ENCODE measurements at regions not wholly inside any gene's neighbourhood (a gene's known extent, or its start where the extent isn't known, plus 50 kb on each side); places are given as distances from the start of the nearest gene placed in this dataset.
"Not testable (repeated sequence)": the region's sequence is repeated elsewhere in the genome, so short reads cannot be mapped to it uniquely, and the experiment has no call there.

GRCh38 chr15:26186138-26186537 lies 323.0 kb upstream of the ATP10A start:
- DNase-seq (ENCODE audit: low read depth in 2 of 2), result not testable (repeated sequence)

DNA sequence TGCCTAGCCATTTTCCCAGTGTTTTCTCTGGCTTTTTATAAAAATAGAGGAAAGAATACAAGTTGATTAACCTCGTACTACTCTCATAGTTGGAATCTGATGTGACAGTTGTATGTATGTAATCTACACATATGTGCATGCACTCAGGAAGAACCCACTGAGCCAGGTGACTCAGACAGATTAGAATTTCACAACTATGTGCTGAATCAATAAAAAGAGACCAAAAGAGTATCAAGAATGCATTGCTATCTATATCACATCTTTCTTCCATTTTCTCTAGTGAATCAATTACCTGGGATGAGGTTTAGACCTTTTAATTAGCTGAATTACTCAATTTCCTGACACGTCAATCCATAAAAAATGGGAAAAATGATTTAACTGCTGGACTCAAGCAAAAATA lies 319.3 kb upstream of the ATP10A start:
- DNase-seq (ENCODE audit: low read depth in 2 of 2), result no peak

DNA sequence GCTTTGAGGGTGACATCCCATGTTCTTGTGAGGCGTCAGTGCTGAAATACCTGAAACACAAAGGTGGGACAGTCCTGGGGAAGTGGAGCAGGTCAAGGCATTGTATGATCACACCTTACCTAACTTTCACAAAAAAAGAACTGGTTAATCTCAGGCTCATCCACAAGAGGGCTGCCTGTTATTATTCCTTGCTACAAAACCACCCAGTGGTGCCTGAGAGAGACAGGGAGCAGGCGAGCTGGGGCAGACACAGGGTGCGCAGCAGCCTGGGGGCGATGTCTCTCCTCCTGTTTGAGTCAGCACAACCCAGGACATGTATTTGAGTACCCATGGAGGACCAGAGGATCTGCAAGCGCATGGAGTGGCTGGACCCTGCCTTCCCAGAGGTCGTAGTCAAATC lies 316.8 kb upstream of the ATP10A start:
- DNase-seq (ENCODE audit: low read depth in 2 of 2), result no peak

DNA sequence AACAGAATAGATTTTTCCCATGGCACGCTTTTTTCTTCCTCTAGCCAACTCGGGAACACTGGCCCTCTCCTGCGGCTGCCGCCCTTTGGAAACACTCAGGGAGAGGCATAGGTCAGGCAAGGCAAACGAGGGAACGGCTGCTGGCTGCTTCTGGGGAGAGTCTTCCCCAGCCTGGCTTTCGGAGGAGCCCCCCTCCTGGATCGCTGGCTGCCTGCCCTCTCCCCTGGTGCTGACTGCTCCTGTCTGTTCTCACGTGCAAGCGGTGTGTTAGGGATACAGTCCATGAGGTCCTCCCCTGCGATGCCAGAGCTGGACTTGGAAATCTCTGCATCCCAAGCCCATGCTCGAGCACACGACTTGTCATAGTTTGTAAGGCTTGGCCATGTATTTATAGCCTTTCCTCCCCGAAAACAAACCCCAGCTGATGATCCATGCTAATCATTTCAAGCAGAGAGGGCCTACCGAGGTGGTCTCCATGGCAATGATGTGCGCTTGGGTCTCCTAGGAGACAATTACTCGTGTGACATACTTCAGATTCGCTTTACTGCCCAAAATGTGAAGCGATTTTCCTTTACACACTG lies 315.6 kb upstream of the ATP10A start:
- DNase-seq (ENCODE audit: low read depth in 2 of 2), result no peak

GRCh38 chr15:26177816-26178215 lies 314.7 kb upstream of the ATP10A start:
- no peak for DNase-seq (ENCODE audit: low read depth in 2 of 2)

DNA sequence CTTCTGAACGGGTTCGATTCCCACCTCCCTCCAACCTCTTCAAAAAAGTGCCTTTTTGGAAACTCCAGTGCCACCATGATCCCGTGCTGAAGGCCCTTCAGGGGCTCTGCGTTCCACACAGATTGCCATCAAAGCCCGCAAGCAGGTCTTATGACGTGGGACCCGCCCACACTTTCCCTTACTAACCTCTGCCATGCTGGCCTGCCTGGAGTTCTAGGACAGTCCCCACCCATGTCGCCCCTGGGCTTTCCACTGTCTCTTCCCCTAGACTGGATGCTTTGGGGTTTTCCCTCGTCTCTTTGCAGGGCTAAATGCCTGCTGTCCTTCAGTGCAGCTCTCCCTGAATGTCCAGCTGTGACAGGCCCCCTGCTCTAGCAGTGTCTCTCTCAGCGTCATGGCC lies 313.7 kb upstream of the ATP10A start:
- DNase-seq (ENCODE audit: low read depth in 2 of 2), result no peak

GRCh38 chr15:26171266-26171665 lies 308.1 kb upstream of the ATP10A start:
- no peak for DNase-seq (ENCODE audit: low read depth in 2 of 2)

- DNase-seq (ENCODE audit: low read depth in 2 of 2), result no peak
Measured at GRCh38 chr15:26166429-26166828, 303.3 kb upstream of the ATP10A start.

GRCh38 chr15:26165546-26165945 lies 302.4 kb upstream of the ATP10A start:
- DNase-seq (ENCODE audit: low read depth in 2 of 2), result no peak

GRCh38 chr15:26160343-26160742 lies 297.2 kb upstream of the ATP10A start:
- no peak for DNase-seq (ENCODE audit: low read depth in 2 of 2)

GRCh38 chr15:26158176-26158575 lies 295.0 kb upstream of the ATP10A start:
- no peak for DNase-seq (ENCODE audit: low read depth in 2 of 2)

DNA sequence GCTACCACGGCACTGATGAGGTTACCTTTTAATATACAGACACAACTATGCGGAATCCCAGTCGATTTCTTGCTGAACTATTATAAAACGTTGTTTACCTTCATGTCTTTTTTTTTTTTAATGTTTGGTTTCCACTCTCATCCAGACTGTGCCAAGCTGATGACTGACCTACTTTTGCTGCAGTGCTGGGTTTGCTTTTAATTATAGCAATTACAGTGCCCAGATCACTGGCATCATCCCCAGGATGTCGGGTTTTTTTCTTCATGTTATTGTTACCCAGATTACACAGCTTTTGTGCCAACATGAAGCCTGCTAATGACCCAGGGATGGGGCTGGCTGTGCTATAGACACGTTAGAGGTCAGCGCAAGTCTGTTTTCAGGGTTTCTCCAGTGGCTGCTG lies 294.0 kb upstream of the ATP10A start:
- no peak for DNase-seq (ENCODE audit: low read depth in 2 of 2)

GRCh38 chr15:26156051-26156450 lies 292.9 kb upstream of the ATP10A start:
- no peak for DNase-seq (ENCODE audit: low read depth in 2 of 2)

DNA sequence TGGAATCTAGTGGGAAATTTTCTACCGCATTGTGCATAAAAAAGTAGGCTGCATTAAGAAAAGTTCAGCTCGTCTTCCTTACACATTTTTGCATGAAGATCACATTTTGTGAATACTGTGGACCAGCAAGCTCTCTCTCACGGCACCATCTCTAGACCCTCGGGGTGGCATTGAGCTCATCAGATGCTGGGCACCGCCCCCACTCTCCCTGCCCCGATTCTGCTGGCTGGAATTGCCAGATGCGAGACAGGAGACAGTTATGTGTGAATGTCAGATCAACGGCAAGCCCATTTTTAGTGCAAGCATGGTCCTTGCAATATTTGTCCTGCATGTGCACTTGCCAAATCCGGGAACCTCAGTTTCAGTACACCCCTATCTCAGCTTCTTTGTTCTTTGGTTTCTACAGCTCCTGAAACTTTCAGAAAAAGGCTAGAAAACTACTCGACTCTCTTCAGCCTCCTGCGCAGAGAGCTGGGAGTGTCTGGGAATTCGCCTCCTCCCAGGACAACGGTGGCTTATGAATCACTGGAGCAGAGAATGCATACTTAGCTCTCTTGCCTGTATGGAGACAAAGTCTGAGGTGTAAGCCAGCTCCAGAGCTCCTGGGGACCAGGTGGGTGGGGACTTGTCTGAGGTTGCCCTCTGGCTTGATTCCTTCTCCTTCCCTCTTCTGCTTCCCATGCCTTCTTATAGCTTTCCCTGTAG lies 285.2 kb upstream of the ATP10A start:
- DNase-seq (ENCODE audit: low read depth in 2 of 2), result no peak

- no peak for DNase-seq (ENCODE audit: low read depth in 2 of 2)
Measured at GRCh38 chr15:26146202-26146601, 283.1 kb upstream of the ATP10A start.

GRCh38 chr15:26145796-26146195 lies 282.7 kb upstream of the ATP10A start:
- no peak for DNase-seq (ENCODE audit: low read depth in 2 of 2)

DNA sequence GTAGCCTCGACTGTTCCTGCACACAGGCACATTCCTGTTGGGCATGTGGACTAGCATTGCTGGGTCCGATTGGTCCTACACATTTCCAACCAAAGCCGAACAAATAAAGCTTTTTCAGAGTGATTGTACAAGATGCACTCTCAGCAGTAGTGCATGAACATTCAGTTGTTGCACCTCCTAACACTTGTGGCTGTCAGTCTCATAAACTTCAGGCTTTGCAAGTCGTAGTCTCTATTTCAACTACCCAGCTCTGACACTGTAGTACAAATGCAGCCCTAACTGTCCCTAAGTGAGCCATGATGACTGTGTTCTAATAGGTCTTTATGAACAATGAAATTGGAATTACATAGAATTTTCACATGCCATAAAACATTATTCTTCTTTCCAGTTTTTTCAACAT lies 281.7 kb upstream of the ATP10A start:
- DNase-seq (ENCODE audit: low read depth in 2 of 2), result no peak

DNA sequence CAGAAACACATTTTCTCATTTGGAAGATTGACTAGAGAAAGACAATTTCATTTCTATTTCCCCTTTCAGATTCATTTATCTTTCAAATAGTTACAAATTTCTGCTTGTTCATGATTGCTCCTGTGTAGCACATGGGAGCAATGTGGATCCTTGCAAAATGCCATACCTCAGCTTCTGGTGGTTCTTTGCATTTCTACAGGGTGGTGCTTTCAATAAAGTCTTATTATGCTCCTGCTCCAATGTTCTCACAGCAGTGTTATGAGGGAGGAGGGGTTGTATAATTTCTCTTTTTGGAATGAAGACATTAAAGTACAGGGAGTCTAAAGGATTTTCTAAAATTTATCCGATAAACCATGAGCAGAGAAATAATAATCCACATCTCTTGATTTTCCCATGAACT lies 280.1 kb upstream of the ATP10A start:
- no peak for DNase-seq (ENCODE audit: low read depth in 2 of 2)

DNA sequence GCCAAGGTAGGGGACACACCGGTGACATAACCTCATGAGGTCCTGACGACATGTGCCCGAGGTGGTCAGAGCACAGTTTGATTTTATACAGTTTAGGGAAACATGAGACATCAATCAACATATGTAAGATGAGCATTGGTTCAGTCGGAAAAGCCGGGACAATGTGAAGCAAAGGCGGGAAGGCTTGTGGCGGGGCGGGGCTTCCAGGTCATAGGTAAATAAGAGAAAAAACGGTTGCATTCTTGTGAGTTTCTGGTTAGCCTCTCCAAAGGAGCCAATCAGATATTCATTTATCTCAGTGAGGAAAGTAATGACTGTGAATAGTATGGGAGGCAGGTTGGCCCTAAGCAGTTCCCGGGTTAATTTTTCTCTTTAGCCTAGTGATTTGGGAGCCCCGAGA lies 271.7 kb upstream of the ATP10A start:
- no peak for DNase-seq (ENCODE audit: low read depth in 2 of 2)

DNA sequence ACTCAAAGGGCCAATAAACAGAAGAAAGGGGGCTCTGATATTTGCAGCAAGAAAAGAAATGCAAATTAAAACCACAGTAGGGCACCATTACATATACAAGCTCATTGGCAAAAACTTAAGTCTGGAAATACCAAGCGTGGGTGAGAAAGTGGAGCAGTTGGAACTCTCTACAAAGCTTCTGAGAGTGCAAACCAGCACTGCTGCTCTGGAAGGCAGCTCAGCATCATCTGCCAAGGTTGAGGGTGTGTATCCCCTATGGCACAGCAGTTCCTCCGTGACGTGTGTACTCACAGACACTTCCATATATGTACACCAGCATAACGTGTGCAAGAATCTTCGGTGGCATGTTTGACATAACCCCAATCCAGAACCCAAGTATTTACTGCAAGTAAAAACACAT lies 271.0 kb upstream of the ATP10A start:
- DNase-seq (ENCODE audit: low read depth in 2 of 2), result no peak

DNA sequence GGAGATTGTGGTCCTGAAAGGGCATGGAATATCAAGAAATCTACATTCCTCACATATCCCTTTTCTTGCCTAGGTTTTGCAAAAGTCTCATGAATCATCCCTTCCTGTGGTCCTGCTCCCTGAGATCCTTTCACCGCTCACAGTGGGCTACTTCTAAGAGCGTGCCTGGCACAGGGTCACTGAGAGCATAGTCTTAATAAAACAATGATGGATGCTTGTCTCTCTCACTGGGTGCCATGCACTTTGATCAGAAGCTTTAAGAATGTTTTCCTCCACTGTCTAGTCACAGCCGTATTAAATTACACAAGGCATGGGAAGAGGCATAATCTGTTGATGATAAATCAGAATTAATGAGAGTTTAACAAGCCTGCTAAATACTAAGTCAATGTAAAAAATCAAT lies 269.7 kb upstream of the ATP10A start:
- no peak for DNase-seq (ENCODE audit: low read depth in 2 of 2)

- DNase-seq (ENCODE audit: low read depth in 2 of 2), result no peak
Measured at GRCh38 chr15:26129852-26130251, 266.7 kb upstream of the ATP10A start.

GRCh38 chr15:26128611-26129140 lies 265.5 kb upstream of the ATP10A start:
- no peak for DNase-seq (ENCODE audit: low read depth in 2 of 2)
